ENCODE measurements at regions not wholly inside any gene's neighbourhood (a gene's known extent, or its start where the extent isn't known, plus 50 kb on each side); places are given as distances from the start of the nearest gene placed in this dataset.

- intact Hi-C loops (cut with DNase I; ENCODE audit: low total_unique reads), result loop anchor here (10.0 kb wide), 1 partner anchor 129 kb away; no protein-coding TSS in a partner anchor
- DNase-seq (ENCODE audit: low spot score in 2 of 2), result no peak
- TF ChIP-seq POLR2A (IDR thresholded peaks at IDR 0.05), result no peak
- no peak for TF ChIP-seq CTCF (IDR thresholded peaks at IDR 0.05)
- 27 to 29% methylated on average over 6 of the region's 6 CpGs for WGBS, 2 donors
- no peak overlapping the region for H3K4me3 ChIP-seq (ENCODE audit: low read depth, poor library complexity, severe bottlenecking)
Observed at GRCh38 chr18:22846088-22846683, 86.9 kb upstream of the RBBP8 start.

GRCh38 chr18:22846697-22847096 is 86.4 kb upstream of the RBBP8 start:
- intact Hi-C loops (cut with DNase I; ENCODE audit: low total_unique reads), result loop anchor here (10.0 kb wide), 1 partner anchor 128 kb away; no protein-coding TSS in a partner anchor
- TF ChIP-seq POLR2A (IDR thresholded peaks at IDR 0.05), result no peak
- no peak for TF ChIP-seq CTCF (IDR thresholded peaks at IDR 0.05)
- no peak overlapping the region for H3K4me3 ChIP-seq (ENCODE audit: low read depth, poor library complexity, severe bottlenecking)
- DNase-seq (ENCODE audit: low spot score in 2 of 2), result no peak

DNA sequence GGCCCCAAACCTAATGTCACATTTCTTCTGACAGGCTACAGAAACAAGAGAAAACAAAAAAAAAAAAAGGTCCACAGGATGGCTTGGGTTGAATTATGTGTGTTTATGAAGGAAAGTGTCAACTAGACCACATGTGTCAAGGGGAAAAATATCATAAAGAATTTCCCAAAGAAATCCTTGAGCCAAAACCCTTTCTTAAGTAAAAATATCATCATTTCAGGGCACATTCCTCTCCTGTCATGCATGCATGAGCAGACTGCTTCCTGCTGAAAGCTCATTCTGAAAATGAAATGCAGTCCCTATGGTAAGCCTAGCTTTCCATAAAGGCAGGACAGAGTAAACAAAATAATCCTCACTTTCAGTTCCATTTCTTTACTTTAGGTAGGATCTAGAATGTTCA is 85.7 kb upstream of the RBBP8 start:
- intact Hi-C loops (cut with DNase I; ENCODE audit: low total_unique reads), result loop anchor here (10.0 kb wide), 1 partner anchor 127 kb away; no protein-coding TSS in a partner anchor

DNA sequence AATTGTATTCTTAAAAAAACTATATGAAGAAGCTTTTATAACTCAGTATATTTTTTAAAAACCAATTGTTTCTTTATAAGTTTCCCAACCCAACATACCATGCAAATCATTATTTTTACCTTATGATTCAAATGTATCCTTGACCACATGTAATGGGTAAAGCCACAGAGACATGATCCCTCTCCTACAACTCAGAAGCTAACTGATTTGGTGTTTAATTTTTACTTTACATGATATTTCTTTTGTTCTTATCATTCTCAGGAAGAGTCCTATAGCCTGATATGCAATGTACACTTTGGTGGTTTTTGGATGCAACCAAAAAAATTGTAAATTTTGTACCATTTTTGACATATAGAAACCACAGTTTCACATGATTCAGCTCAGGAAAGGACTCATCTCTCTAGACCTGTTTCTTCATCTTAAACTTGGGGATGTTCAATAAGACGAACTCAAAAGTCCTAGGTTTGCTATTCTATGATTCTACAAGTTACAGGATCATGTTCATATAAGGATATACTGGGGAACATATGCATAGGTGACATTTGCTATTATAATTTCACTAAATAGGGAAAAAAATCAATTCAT is 85.2 kb upstream of the RBBP8 start:
- intact Hi-C loops (cut with DNase I; ENCODE audit: low total_unique reads), result loop anchor here (10.0 kb wide), 1 partner anchor 127 kb away; no protein-coding TSS in a partner anchor
- DNase-seq (ENCODE audit: low spot score in 2 of 2), result no peak
- H3K4me3 ChIP-seq (ENCODE audit: low read depth, poor library complexity, severe bottlenecking), result no peak overlapping the region
- 0 to 31% methylated on average over 1 of the region's 1 CpG for WGBS, 2 donors
- TF ChIP-seq POLR2A (IDR thresholded peaks at IDR 0.05) (no peak), CTCF (IDR thresholded peaks at IDR 0.05) (no peak)

More for the DNA sequence above, 85.7 kb upstream of the RBBP8 start:
- DNase-seq (ENCODE audit: low spot score in 2 of 2), result no peak
- H3K4me3 ChIP-seq (ENCODE audit: low read depth, poor library complexity, severe bottlenecking), result no peak overlapping the region
- TF ChIP-seq POLR2A (IDR thresholded peaks at IDR 0.05), result no peak
- TF ChIP-seq CTCF (IDR thresholded peaks at IDR 0.05), result no peak

- 55 to 58% methylated on average over 1 of the region's 1 CpG for WGBS, 2 donors
- no peak overlapping the region for H3K4me3 ChIP-seq (ENCODE audit: low read depth, poor library complexity, severe bottlenecking)
- intact Hi-C loops (cut with DNase I; ENCODE audit: low total_unique reads), result loop anchor here (10.0 kb wide), 1 partner anchor 126 kb away; no protein-coding TSS in a partner anchor
- no peak for DNase-seq (ENCODE audit: low spot score in 2 of 2)
- no peak for TF ChIP-seq CTCF (IDR thresholded peaks at IDR 0.05)
- no peak for TF ChIP-seq POLR2A (IDR thresholded peaks at IDR 0.05)
Observed at GRCh38 chr18:22848615-22849014, 84.5 kb upstream of the RBBP8 start.

Measured in lower leg skin (tissue), 4 donors.